SK-N-SH (cell line): ENCODE measurements at regions not wholly inside any gene's neighbourhood (a gene's known extent, or its start where the extent isn't known, plus 50 kb on each side); places are given as distances from the start of the nearest gene placed in this dataset.

Source experiments
- CTCF ChIA-PET: fragments of 300-600, 350-600 bp; formaldehyde crosslinking; extraction: SDS; loops from one replicate; lab custom pipeline; 2021; lab: Yijun Ruan, JAX
- POLR2A ChIA-PET: fragments of 350-600 bp; sonication (Branson Sonifier 250); formaldehyde crosslinking; extraction: SDS; loops from one replicate; lab custom pipeline; 2020; ENCODE audit warnings: antibody characterized with exemption, inconsistent platforms; lab: Yijun Ruan, JAX
- DNase-seq: peaks from one replicate; pipeline ENCODE4 v3.0.0; 2012
- H2AFZ ChIP-seq: fragments of 200-600 bp; sonication (generic); 2 replicates; pipeline ENCODE4 v1.8.1; 2016; ENCODE audit warnings: antibody characterized with exemption, mild to moderate bottlenecking, low read depth
- H3F3A ChIP-seq: fragments of 200-600 bp; sonication (generic); replicated peaks from 2 replicates; pipeline ENCODE3; 2016; ENCODE audit warnings: antibody characterized with exemption, mild to moderate bottlenecking; ENCODE audit not compliant: insufficient read depth
- H3K27ac ChIP-seq, 2 experiments: fragments of 200-500 bp in 1 of 2; fragments of 200-600 bp in 1 of 2; sonication (Bioruptor generic) in 1 of 2; sonication (generic), shearing (Covaris generic) in 1 of 2; 2 replicates each; pipeline versions ENCODE4 v1.5.1 to v1.6.1; 2014 to 2016; ENCODE audit warnings: low read depth in 2 of 2, inconsistent platforms in 1 of 2, low read length in 1 of 2, mild to moderate bottlenecking in 1 of 2, mixed read lengths in 1 of 2
- H3K27me3 ChIP-seq: fragments of 200-600 bp; sonication (generic), shearing (Covaris generic); 2 replicates; pipeline ENCODE4 v1.6.1; 2016; ENCODE audit warnings: mixed run types; ENCODE audit not compliant: insufficient read depth
- H3K36me3 ChIP-seq, 2 experiments: fragments of 200-500 bp in 1 of 2; fragments of 200-600 bp in 1 of 2; sonication (Bioruptor generic) in 1 of 2; sonication (generic) in 1 of 2; replicated peaks in 1 of 2; 2 replicates each; pipeline versions ENCODE3 to v1.5.1; 2014 to 2016; ENCODE audit warnings: low read length in 1 of 2, mild to moderate bottlenecking in 1 of 2; ENCODE audit not compliant: insufficient read depth in 2 of 2, control insufficient read depth in 1 of 2
- H3K4me1 ChIP-seq, 2 experiments: fragments of 200-500 bp in 1 of 2; fragments of 200-600 bp in 1 of 2; sonication (Bioruptor generic) in 1 of 2; sonication (generic), shearing (Covaris generic) in 1 of 2; 2 replicates each; pipeline versions ENCODE4 v1.5.1 to v1.6.1; 2014 to 2016; ENCODE audit warnings: low read depth in 1 of 2, low read length in 1 of 2, mixed run types in 1 of 2; ENCODE audit not compliant: insufficient read depth in 2 of 2, control insufficient read depth in 1 of 2
- H3K4me2 ChIP-seq: fragments of 200-600 bp; sonication (generic), shearing (Covaris generic); 2 replicates; pipeline ENCODE4 v1.6.1; 2017; ENCODE audit warnings: mixed run types
- H3K4me3 ChIP-seq, 2 experiments: fragments of 200-500 bp in 1 of 2; fragments of 200-600 bp in 1 of 2; sonication (Bioruptor generic) in 1 of 2; sonication (generic), shearing (Covaris generic) in 1 of 2; 2 replicates each; pipeline versions ENCODE4 v1.5.1 to v1.8.1; 2014 to 2016; ENCODE audit warnings: low read depth in 2 of 2, inconsistent platforms in 1 of 2, low read length in 1 of 2, mild to moderate bottlenecking in 1 of 2, mixed read lengths in 1 of 2, moderate library complexity in 1 of 2
- H3K79me2 ChIP-seq: fragments of 200-600 bp; sonication (generic); 2 replicates; pipeline ENCODE4 v1.8.1; 2017; ENCODE audit warnings: mild to moderate bottlenecking; ENCODE audit not compliant: insufficient read depth
- H3K9ac ChIP-seq: fragments of 200-600 bp; sonication (generic); 2 replicates; pipeline ENCODE4 v1.6.1; 2017; ENCODE audit warnings: mixed run types
- H3K9me2 ChIP-seq: fragments of 200-600 bp; sonication (generic); 2 replicates; pipeline ENCODE4 v1.6.1; 2017; ENCODE audit warnings: mixed run types
- H3K9me3 ChIP-seq: fragments of 200-600 bp; sonication (generic); 2 replicates; pipeline ENCODE4 v1.6.1; 2017; ENCODE audit warnings: mixed run types, mild to moderate bottlenecking, moderate library complexity
- H4K20me1 ChIP-seq: fragments of 200-600 bp; sonication (generic); 2 replicates; pipeline ENCODE4 v1.6.1; 2017; ENCODE audit warnings: mild to moderate bottlenecking, mixed run types; ENCODE audit not compliant: insufficient read depth
- CHD2 ChIP-seq: fragments of 150-350 bp; IDR thresholded peaks from 2 replicates; pipeline ENCODE4 v1.6.1; 2018; ENCODE audit warnings: low read length; ENCODE audit not compliant: partially characterized antibody
- CTCF ChIP-seq: fragments of 200-600 bp; sonication (generic); IDR thresholded peaks from 2 replicates; pipeline ENCODE4 v1.6.1; 2017; ENCODE audit warnings: antibody characterized with exemption, mild to moderate bottlenecking, moderate library complexity
- EP300 ChIP-seq, 2 experiments: IDR thresholded peaks; 2 replicates each; pipeline versions ENCODE4 v1.4.0 to v1.6.1; 2012; ENCODE audit warnings: borderline replicate concordance in 1 of 2, low read depth in 1 of 2, low read length in 1 of 2
- FOXJ3 ChIP-seq: sonication (generic); formaldehyde crosslinking; IDR thresholded peaks from 2 replicates; pipeline ENCODE4 v1.5.1; 2020; ENCODE audit warnings: mild to moderate bottlenecking, missing genetic modification reagents
- FOXM1 ChIP-seq: IDR thresholded peaks from 2 replicates; pipeline ENCODE4 v1.4.0; 2012; ENCODE audit warnings: low read depth, mild to moderate bottlenecking
- GABPA ChIP-seq: IDR thresholded peaks from 2 replicates; pipeline ENCODE4 v1.4.0; 2012; ENCODE audit warnings: low read depth, mild to moderate bottlenecking
- MEF2A ChIP-seq: IDR thresholded peaks from 2 replicates; pipeline ENCODE4 v1.4.0; 2012; ENCODE audit warnings: low read depth, borderline replicate concordance
- POLR2AphosphoS5 ChIP-seq: IDR thresholded peaks from 2 replicates; pipeline ENCODE4 v1.6.1; 2012; ENCODE audit warnings: low read depth, low read length
- RAD21 ChIP-seq: IDR thresholded peaks from 2 replicates; pipeline ENCODE4 v1.6.1; 2012; ENCODE audit warnings: mild to moderate bottlenecking, low read length
- RCOR1 ChIP-seq: fragments of 150-350 bp; IDR thresholded peaks from 2 replicates; pipeline ENCODE4 v1.6.1; 2017; ENCODE audit warnings: antibody characterized with exemption, low read length
- SIN3A ChIP-seq: IDR thresholded peaks from 2 replicates; pipeline ENCODE4 v1.6.1; 2012; ENCODE audit warnings: low read depth, mild to moderate bottlenecking, low read length, moderate library complexity, borderline replicate concordance
- TAF1 ChIP-seq: IDR thresholded peaks from 2 replicates; pipeline ENCODE4 v1.6.1; 2012; ENCODE audit warnings: low read depth, mild to moderate bottlenecking, low read length, moderate library complexity, borderline replicate concordance
- TCF12 ChIP-seq: IDR thresholded peaks from 2 replicates; pipeline ENCODE4 v1.4.0; 2012
- USF1 ChIP-seq: IDR thresholded peaks from 2 replicates; pipeline ENCODE4 v1.4.0; 2012; ENCODE audit warnings: low read depth, borderline replicate concordance
- USF2 ChIP-seq: fragments of 150-350 bp; IDR thresholded peaks from 2 replicates; pipeline ENCODE4 v1.6.1; 2017; ENCODE audit warnings: antibody characterized with exemption, low read length, low read depth, borderline replicate concordance
- WGBS: methylation state at CpG from one replicate; pipeline ENCODE4 v1.1.6; 2017; ENCODE audit warnings: low lambda C conversion rate; 5-methylcytosine and 5-hydroxymethylcytosine counted together
- TF ChIP-seq, protein P1 (sequence below): IDR thresholded peaks from 2 replicates; pipeline ENCODE4; 2012
- TF ChIP-seq, protein P2 (sequence below): IDR thresholded peaks from 2 replicates; pipeline ENCODE4 v1.4.0; 2012; ENCODE audit warnings: low read depth

DNA sequence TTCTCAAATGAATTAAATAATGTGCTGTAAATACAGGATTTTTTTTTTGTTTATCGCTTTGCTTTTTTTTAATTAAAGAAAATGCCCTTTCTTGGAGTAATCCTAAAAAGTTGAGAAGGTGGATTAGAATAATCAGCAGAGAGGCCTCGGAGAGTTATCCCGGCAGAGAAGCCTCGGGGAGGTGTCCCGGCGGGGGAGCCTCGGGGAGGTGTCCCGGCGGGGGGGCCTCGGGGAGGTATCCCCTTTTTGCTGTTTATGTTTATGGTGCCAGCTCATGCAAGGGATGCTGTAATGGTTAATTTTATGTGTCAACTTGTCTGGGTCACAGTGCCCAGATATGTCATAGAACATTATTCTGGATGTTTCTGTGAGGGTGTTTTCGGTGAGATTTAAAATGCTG, 263.0 kb upstream of the TRIB2 start:
- Histone ChIP-seq H3K4me1 (peaks cover 8 to 12% of the 10 kb centered on the region in 2 experiments), H3K36me3 (no peaks in the 10 kb centered on the region), H3K4me3 (no peak overlapping the region), H2AFZ (no peak overlapping the region), H4K20me1 (no peaks in the 10 kb centered on the region), H3F3A (no peaks in the 10 kb centered on the region), H3K9me3 (no peaks in the 10 kb centered on the region), H3K27ac (no peak overlapping the region), H3K27me3 (no peaks in the 10 kb centered on the region), H3K79me2 (no peaks in the 10 kb centered on the region), H3K9ac (no peak overlapping the region), H3K9me2 (no peaks in the 10 kb centered on the region), H3K4me2 (no peak overlapping the region)
- CTCF ChIA-PET, result interaction anchor here (0.5 to 1.6 kb wide), 3 partner anchors 18 to 493 kb away, joined by 3 to 4 read pairs (median 3); no protein-coding TSS in a partner anchor
- DNase-seq, result no peak
- POLR2A ChIA-PET, result no interaction called here
- 68% methylated on average over 11 of the region's 11 CpGs for WGBS
- TF ChIP-seq FOXM1, result no peak
- TF ChIP-seq, protein P1, sequence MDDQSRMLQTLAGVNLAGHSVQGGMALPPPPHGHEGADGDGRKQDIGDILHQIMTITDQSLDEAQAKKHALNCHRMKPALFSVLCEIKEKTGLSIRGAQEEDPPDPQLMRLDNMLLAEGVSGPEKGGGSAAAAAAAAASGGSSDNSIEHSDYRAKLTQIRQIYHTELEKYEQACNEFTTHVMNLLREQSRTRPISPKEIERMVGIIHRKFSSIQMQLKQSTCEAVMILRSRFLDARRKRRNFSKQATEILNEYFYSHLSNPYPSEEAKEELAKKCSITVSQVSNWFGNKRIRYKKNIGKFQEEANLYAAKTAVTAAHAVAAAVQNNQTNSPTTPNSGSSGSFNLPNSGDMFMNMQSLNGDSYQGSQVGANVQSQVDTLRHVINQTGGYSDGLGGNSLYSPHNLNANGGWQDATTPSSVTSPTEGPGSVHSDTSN, result no peak
- TF ChIP-seq GABPA, result no peak
- TF ChIP-seq RAD21, result no peak
- TF ChIP-seq MEF2A, result no peak
- TF ChIP-seq RCOR1, result no peak
- no peak for TF ChIP-seq USF2
- TF ChIP-seq CTCF, result no peak
- TF ChIP-seq SIN3A, result no peak
- TF ChIP-seq, protein P2, sequence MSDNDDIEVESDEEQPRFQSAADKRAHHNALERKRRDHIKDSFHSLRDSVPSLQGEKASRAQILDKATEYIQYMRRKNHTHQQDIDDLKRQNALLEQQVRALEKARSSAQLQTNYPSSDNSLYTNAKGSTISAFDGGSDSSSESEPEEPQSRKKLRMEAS, result no peak
- no peak for TF ChIP-seq TAF1
- no peak for TF ChIP-seq CHD2
- TF ChIP-seq POLR2AphosphoS5, result no peak
- TF ChIP-seq TCF12, result no peak

GRCh38 chr2:12455661-12456060, 261.1 kb upstream of the TRIB2 start:
- no peaks in the 10 kb centered on the region for H4K20me1 ChIP-seq
- no peaks in the 10 kb centered on the region for H3K9me3 ChIP-seq
- no peak for DNase-seq
- H3F3A ChIP-seq, result no peaks in the 10 kb centered on the region
- no peak overlapping the region for H3K9ac ChIP-seq
- CTCF ChIA-PET, result no interaction called here
- no peak overlapping the region for H3K4me2 ChIP-seq
- WGBS, result 89% methylated on average over 2 of the region's 2 CpGs
- H3K4me1 ChIP-seq, result peaks cover 6 to 8% of the 10 kb centered on the region in 2 experiments; a peak in 3 of 4 replicates
- no peak overlapping the region for H2AFZ ChIP-seq
- POLR2A ChIA-PET, result no interaction called here
- no peak overlapping the region for H3K4me3 ChIP-seq
- no peaks in the 10 kb centered on the region for H3K36me3 ChIP-seq
- no peak overlapping the region for H3K27ac ChIP-seq
- H3K27me3 ChIP-seq, result no peaks in the 10 kb centered on the region
- H3K9me2 ChIP-seq, result no peaks in the 10 kb centered on the region
- no peaks in the 10 kb centered on the region for H3K79me2 ChIP-seq
- TF ChIP-seq USF1 (no peak), USF2 (no peak), TCF12 (no peak), EP300 (IDR thresholded peaks at IDR 0.05; ENCODE audit: borderline replicate concordance in 1 of 2, low read depth in 1 of 2, low read length in 1 of 2) (no peak), FOXJ3 (CRISPR knock-in tag) (no peak)
- TF ChIP-seq, protein P2, result no peak
- TF ChIP-seq, protein P1, result no peak
